Kidney glomerular epithelial cell (primary cell): ENCODE measurements at regions not wholly inside any gene's neighbourhood (a gene's known extent, or its start where the extent isn't known, plus 50 kb on each side); places are given as distances from the start of the nearest gene placed in this dataset.
"Not testable (repeated sequence)": the region's sequence is repeated elsewhere in the genome, so short reads cannot be mapped to it uniquely, and the experiment has no call there.

Experiments used
- DNase-seq: peaks from one replicate; lab custom pipeline; 2025; lab: John Stamatoyannopoulos, UW

- no peak for DNase-seq
Measured at GRCh38 chr20:51188941-51189340, 166.0 kb upstream of the KCNG1 start.

- no peak for DNase-seq
Measured at GRCh38 chr20:51187261-51187660, 164.4 kb upstream of the KCNG1 start.

DNA sequence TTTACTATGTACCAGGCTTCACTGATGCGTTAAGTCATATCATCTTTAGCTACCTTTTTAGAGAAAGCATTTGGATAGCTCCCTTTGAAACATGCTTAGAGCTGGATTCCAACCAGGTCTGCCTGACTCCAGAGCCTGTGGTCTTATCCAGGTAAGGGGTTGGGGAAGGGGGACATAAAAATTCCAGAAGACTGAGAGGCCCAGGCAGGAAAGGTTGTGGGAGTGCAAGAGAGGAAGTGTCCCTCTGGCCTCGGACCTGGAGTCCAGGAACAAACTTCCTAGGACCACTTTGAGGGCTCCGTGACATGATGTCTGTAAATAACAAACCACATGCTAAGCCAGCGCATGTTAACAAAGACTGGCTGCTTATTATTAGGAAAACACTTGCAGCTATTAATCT, 163.0 kb upstream of the KCNG1 start:
- DNase-seq: no peak

DNA sequence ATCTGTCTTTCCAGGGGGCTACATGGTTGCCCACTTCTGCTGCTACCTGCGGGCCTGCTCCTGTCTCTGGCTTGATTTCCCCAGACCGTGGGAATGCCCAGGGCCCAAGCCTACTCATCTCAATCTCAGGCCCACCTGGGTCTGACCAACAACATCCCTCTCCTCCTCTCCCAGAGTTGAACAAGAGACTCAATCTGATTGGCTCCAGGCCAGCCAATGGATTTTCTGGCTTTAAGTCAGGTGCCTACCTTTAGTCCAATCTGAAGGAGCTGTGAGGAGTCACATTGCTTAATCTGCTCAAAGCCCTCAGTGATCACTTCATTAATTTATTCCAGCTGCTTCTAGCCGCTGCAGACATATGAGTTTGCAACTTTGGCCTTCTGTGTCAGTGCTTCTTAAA, 162.4 kb upstream of the KCNG1 start:
- DNase-seq: no peak

DNA sequence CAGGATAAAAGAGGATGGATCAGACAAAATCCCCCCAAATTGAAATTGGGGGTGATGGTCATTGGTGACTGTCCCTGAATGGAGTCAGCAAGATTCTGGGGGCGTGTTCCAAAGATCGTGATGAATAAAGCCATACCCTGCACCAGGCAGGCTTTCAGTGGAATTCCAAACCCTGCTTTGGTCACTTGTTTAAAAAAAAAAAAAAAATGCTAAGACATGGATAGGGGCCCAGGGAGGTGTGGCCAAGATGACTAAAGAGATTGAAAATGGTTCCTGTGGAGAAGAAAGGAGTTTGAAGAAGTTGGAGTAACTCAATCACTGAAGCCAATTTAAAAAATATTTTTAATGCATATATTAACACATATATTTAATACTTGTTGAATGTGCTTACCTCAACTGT, 161.4 kb upstream of the KCNG1 start:
- DNase-seq: no peak

DNA sequence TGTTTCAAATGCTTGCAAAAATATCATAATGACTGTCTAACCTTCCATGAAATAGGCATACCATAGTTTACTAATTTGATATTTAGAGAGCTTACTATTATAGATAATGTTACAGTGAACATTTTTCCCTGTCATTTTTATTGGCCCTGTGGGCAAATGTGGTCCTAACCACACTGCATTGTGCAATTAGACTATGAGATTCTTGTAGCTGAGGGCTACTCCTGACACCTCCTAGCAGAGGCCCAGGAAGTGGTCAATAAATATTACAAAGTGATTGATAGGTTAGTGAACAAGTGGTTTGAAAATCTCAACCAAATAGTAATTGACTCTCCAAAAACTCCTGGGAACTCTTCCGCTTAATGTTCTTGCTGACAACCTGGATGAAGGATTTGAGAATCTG, 160.5 kb upstream of the KCNG1 start:
- DNase-seq: no peak

DNA sequence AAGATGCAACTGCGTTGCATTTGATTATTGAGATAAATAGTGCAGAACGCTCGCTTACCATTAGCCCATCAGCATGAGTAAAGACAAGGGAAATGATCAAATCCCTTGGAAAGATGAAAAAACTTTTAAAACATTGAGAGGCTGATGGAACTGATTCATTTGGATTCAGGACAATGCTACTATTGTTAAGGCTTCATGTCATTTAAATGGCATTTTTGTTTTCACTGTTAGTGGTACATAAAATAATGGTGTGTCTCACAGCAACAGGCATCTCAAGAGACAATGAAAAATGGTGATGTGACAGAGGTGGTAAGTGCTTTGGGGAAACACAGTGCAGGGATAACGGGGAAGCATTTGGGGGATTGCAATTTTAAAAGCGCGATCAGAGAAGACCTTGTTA, 159.7 kb upstream of the KCNG1 start:
- DNase-seq: no peak

GRCh38 chr20:51178153-51178552, 155.2 kb upstream of the KCNG1 start:
- no peak for DNase-seq

GRCh38 chr20:51176876-51177275, 154.0 kb upstream of the KCNG1 start:
- DNase-seq: peak; percentile 7

DNA sequence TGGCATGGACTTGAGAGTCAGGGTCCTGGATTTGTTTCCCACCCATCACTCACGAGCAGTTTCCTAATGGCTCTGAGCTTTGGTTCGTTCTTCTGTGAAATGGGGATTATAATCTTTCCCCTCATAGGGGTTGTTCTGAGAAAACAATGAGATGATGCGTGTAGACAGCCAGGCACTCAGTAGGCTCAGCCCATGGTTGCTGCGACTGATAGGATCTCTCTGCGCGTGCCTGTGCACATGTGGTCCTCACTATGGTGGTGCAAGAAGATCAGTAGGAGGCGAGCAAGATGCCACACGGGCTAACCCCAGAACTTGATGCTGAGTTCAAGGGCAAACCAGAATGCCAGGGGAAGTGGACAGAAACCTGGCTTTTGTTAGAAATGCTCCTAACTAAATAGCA, 153.5 kb upstream of the KCNG1 start:
- no peak for DNase-seq

GRCh38 chr20:51175724-51176123, 152.8 kb upstream of the KCNG1 start:
- DNase-seq: no peak

DNA sequence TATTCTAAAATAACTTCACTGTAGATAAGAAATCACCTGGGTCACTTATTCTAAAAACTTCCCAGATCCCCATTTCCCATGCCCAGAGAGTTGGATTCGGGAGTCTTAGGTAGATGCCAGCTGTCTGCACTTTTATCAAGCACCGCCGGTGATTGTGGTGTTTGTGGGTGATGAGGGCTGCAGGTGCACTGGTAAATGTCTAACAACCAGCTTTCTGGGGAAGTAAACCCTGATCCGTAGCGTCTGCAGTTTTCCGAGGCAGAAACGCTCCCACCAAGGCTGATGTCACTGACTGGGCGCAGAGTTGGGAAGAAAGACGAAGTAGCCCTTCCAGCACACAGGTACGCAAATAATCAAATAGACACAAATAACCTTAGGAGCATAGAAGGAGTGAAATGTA, 152.2 kb upstream of the KCNG1 start:
- no peak for DNase-seq

DNA sequence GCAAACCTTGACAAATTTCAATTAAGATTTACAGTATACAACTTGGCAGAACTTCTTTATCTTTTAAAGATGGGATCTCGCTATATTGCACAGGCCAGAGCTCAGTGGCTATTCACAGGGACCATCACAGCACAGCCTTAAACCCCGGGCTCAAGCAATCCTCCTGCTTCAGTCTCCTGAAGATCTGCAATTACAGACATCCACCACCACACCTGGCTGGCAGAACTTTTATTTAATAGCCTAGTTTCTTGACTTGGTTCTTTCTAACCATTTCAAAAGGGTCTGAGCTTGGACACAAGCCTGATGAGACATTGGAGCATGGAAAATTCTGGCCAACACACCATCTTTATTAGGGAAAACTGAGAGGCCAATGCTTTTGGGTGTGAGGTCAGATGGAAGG, 151.6 kb upstream of the KCNG1 start:
- no peak for DNase-seq

DNA sequence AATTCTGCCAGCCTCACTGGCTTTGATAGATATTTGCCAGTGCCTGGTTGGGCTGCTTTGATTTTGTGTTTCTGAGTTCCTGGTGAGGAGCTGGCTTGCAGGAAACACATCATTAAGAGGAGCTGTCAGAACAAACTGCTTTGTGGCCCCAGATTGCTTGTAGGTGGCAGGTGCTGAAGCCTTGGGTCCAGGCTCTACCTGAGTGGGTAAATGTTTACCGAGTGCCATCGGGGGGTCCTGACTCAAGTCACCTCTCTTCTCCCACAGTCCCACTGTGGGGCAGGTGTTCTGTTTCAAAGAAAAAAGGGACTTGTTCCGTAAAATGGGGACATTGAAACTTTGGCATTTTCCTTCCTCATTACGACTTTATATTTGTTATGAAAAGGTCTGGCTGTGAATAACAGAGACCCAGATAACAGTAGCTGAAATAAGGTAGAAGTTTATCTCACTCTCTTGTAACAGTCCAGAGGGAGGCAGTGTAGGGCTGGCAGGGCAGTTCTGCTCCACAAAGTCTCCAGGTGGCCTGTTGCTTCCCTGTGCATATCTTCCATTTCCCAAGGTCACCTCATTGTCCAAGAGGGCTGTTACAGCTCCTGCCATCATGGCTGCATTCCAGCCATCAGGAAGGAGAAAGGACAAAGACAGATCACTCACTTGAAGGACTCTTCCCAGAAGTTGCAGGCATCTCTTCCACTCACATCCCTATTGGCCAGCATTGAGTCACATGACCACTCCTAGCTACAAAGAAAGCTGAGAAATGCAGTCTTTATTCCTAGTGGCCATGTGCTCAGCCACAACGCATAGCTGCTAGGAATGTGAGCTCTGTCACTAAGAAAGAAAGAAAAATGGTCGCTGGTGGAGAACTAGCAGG, 149.9 kb upstream of the KCNG1 start:
- DNase-seq: no peak

DNA sequence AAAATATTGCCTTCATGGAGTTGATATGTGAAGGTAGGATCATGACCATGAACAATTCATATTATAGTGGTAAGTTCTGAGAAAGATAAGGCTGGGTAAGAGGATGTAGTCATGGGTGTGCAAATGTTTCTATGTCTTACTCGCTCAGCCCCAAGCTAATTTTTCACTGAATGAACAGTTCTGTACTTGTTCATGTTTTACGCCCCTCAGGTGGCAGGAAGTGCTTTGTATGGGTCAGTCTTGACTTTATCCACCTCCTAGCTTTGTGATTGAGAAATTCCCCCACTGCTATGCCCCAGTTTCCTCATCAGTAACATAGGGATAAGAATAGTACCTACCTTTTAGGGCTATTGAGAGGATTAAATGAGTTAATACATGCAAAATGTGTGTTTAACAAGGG, 148.2 kb upstream of the KCNG1 start:
- DNase-seq: no peak

- no peak for DNase-seq
Measured at GRCh38 chr20:51169813-51170212, 146.9 kb upstream of the KCNG1 start.

DNA sequence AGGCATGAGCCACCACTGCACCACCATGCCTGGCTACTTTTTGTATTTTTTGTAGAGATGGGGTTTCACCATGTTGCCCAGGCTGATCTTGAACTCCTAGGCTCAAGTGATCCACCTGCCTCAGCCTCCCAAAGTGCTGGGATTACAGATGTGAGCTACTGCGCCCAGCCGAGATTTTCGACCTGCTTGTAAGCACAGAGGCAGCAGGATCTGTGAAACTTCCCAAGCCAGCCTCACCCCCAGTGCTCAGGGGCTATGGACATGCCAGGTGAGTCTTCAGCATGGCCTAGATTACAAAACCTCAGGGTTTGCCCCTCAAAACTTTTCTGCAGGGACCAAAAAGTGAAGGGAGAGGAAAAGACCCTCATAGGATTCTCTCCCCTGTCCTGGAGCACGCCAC, 145.0 kb upstream of the KCNG1 start:
- DNase-seq: not testable (repeated sequence)

- no peak for DNase-seq
Measured at GRCh38 chr20:51166489-51166888, 143.6 kb upstream of the KCNG1 start.

GRCh38 chr20:51165131-51165530, 142.2 kb upstream of the KCNG1 start:
- DNase-seq: no peak

DNA sequence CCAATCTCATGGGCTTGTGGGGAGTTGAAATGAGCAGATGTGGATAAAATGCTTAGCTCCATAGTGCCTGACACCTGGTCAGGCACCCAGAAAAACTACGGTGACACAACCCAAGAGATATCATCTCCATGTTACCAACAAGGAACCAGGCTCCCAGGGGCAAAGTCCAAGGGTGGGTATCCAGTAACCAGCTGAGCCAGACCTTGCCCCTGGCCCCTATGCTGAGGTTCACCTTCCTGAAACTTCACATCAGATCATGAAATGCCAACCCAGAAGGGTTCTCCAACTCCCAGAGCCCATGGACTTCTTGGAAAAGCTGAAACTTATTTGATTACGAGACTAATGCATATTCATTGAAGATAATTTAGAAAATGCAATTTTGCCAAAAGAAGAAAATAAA, 141.8 kb upstream of the KCNG1 start:
- DNase-seq: no peak

DNA sequence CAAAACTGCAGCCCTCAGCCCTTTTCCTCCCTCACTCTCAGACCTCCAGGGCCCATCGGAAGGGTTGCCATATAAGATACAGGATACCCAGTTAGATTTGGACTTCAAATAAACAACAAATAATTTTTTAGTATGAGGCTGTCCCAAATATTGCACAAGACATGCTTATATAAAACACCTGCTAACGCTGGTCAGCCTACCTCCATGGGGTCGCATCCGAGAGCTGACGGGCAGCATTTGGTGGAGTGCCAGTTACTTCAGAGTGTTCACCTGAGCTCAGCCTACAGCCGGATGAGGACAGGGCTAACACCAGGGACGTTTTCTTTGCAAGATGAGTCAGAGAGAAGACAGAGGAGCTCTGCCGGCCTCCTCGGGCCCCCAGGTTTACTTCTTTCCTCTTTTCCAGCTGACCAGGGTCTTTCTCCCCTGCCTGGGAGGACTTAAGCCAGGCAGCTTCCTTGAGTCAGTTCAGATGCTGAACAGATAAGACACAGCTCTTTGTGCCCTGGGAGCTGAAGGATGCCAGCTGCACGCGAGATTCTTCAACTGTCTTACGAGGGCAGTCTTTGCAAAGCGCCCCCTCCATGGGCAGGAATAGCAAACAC, 141.2 kb upstream of the KCNG1 start:
- no peak for DNase-seq

- DNase-seq: no peak
Measured at GRCh38 chr20:51162015-51162414, 139.1 kb upstream of the KCNG1 start.

- DNase-seq: no peak
Measured at GRCh38 chr20:51160821-51161220, 137.9 kb upstream of the KCNG1 start.

DNA sequence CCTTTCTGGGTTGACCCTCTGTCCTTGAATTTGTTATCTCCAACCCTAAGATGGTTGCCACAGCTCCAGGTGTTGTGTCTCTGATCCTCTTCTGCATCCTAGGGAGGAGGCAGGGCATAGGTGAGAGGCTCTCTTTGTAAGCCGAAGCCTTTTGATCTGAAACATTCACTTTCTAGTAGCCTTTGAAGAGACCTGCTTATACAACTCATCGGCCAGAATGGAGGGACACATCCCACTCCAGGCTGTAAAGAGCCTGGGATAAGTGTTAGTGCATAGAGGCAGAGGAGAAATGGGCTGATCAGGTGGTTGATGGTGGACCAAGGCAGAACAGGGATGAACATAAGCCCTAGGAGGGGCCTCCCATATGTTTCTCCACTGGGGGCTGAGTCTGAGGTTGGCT, 137.1 kb upstream of the KCNG1 start:
- no peak for DNase-seq
